ENCODE measurements at regions not wholly inside any gene's neighbourhood (a gene's known extent, or its start where the extent isn't known, plus 50 kb on each side); places are given as distances from the start of the nearest gene placed in this dataset.

GRCh38 chr18:46416706-46417638, 240.0 kb downstream of the LOXHD1 start (continued):
- TF ChIP-seq CREB3 (tag; conservative IDR thresholded peaks at IDR 0.05; ENCODE audit: low read depth) (no peak), MAX (CRISPR knock-in tag; IDR thresholded peaks at IDR 0.05) (no peak), ZNF354B (CRISPR knock-in tag; IDR thresholded peaks at IDR 0.05) (no peak), FOXJ2 (tag; IDR thresholded peaks at IDR 0.05) (no peak), OTX1 (CRISPR knock-in tag; IDR thresholded peaks at IDR 0.05) (no peak), E4F1 (CRISPR knock-in tag; IDR thresholded peaks at IDR 0.05; ENCODE audit: borderline replicate concordance) (no peak), TCF7 (IDR thresholded peaks at IDR 0.05; ENCODE audit: borderline replicate concordance) (no peak), STAT5B (CRISPR knock-in tag; IDR thresholded peaks at IDR 0.05) (no peak), ZNF224 (CRISPR knock-in tag; IDR thresholded peaks at IDR 0.05) (no peak), ZC3H11A (IDR thresholded peaks at IDR 0.05; ENCODE audit: low read depth, low read length) (no peak), MAFG (tag; conservative IDR thresholded peaks at IDR 0.05) (no peak), SRSF1 (IDR thresholded peaks at IDR 0.05; ENCODE audit: low read depth, low read length) (no peak), L3MBTL2 (IDR thresholded peaks at IDR 0.05) (peak; percentile 67), BACH1 (tag; IDR thresholded peaks at IDR 0.05) (0 out of 2 replicates have a peak, but pooled peaks have one; percentile 59), SNRNP70 (optimal IDR thresholded peaks at IDR 0.05; ENCODE audit: low read depth, low read length) (no peak), ZBTB12 (CRISPR knock-in tag; IDR thresholded peaks at IDR 0.05) (no peak), NFYB (IDR thresholded peaks at IDR 0.05; ENCODE audit: extremely low read depth, insufficient read length) (peak; percentile 67), AFF4 (CRISPR knock-in tag; IDR thresholded peaks at IDR 0.05) (no peak), TRIM28 (IDR thresholded peaks at IDR 0.05) (no peak), CCNT2 (IDR thresholded peaks at IDR 0.05; ENCODE audit: borderline replicate concordance, extremely low read depth, insufficient read length, low read depth, low read length) (no peak)
